Activated B cell treated with CpG ODN at 0.5 μM for 24 hours (primary cell): ENCODE measurements at regions not wholly inside any gene's neighbourhood (a gene's known extent, or its start where the extent isn't known, plus 50 kb on each side); places are given as distances from the start of the nearest gene placed in this dataset.

Experiments used
- ATAC-seq: fragments of 200-7000 bp; cut with Tn5 transposase; one replicate; pipeline ENCODE4 v1.10.0; 2021; ENCODE audit warnings: low read depth, mild to moderate bottlenecking, moderate library complexity
- CTCF ChIA-PET: fragments of 350-600 bp; sonication (Branson Sonifier 250); formaldehyde crosslinking; loops from one replicate; lab custom pipeline; 2021; ENCODE audit warnings: antibody characterized with exemption; lab: Charles Lee
- POLR2A ChIA-PET: fragments of 350-600 bp; sonication (Branson Sonifier 250); formaldehyde crosslinking; loops from one replicate; lab custom pipeline; 2021; ENCODE audit warnings: antibody characterized with exemption; lab: Charles Lee
- DNase-seq: peaks from one replicate; pipeline ENCODE4 v3.0.0; 2022
- H3K27ac Mint-ChIP-seq: one replicate; pipeline ENCODE4 v1.8.0; 2020; ENCODE audit warnings: mixed read lengths
- H3K27me3 Mint-ChIP-seq: one replicate; pipeline ENCODE4 v1.8.0; 2021; ENCODE audit warnings: mixed read lengths
- H3K36me3 Mint-ChIP-seq: one replicate; pipeline ENCODE4 v1.8.0; 2021; ENCODE audit warnings: low read depth, mixed read lengths
- H3K4me1 Mint-ChIP-seq: one replicate; pipeline ENCODE4 v1.8.0; 2021; ENCODE audit warnings: mixed read lengths
- H3K4me3 Mint-ChIP-seq: one replicate; pipeline ENCODE4 v1.8.0; 2020; ENCODE audit warnings: mild to moderate bottlenecking, mixed read lengths
- H3K9me3 Mint-ChIP-seq: one replicate; pipeline ENCODE4 v1.8.0; 2020; ENCODE audit warnings: mixed read lengths
- intact Hi-C: fragments of 100-400 bp; cut with micrococcal nuclease; formaldehyde crosslinking; loops from one replicate; pipeline ENCODE4 v1.15.1; 2024
- TF ChIP-seq, protein P1 (sequence below): fragments of 200-600 bp; IDR thresholded peaks from one replicate; pipeline ENCODE4 v1.8.0; 2022; ENCODE audit warnings: antibody characterized with exemption, mild to moderate bottlenecking

GRCh38 chr14:66293533-66294105, 192.6 kb upstream of the CCDC196 start:
- Mint-ChIP-seq H3K4me1 (no peaks in the 10 kb centered on the region), H3K27me3 (peaks cover 4% of the 10 kb centered on the region), H3K27ac (no peak overlapping the region), H3K36me3 (no peaks in the 10 kb centered on the region), H3K9me3 (no peaks in the 10 kb centered on the region), H3K4me3 (no peak overlapping the region)
- no peak for ATAC-seq
- POLR2A ChIA-PET: no interaction called here
- TF ChIP-seq, protein P1, sequence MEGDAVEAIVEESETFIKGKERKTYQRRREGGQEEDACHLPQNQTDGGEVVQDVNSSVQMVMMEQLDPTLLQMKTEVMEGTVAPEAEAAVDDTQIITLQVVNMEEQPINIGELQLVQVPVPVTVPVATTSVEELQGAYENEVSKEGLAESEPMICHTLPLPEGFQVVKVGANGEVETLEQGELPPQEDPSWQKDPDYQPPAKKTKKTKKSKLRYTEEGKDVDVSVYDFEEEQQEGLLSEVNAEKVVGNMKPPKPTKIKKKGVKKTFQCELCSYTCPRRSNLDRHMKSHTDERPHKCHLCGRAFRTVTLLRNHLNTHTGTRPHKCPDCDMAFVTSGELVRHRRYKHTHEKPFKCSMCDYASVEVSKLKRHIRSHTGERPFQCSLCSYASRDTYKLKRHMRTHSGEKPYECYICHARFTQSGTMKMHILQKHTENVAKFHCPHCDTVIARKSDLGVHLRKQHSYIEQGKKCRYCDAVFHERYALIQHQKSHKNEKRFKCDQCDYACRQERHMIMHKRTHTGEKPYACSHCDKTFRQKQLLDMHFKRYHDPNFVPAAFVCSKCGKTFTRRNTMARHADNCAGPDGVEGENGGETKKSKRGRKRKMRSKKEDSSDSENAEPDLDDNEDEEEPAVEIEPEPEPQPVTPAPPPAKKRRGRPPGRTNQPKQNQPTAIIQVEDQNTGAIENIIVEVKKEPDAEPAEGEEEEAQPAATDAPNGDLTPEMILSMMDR: no peak
- DNase-seq: no peak
- CTCF ChIA-PET: no interaction called here
- intact Hi-C loops: no loop called here

GRCh38 chr14:66295386-66295785, 190.8 kb upstream of the CCDC196 start:
- peaks cover 5% of the 10 kb centered on the region for H3K9me3 Mint-ChIP-seq
- ATAC-seq (no peak), DNase-seq (no peak)
- ChIA-PET POLR2A (no interaction called here), CTCF (no interaction called here)
- H3K36me3 Mint-ChIP-seq: no peaks in the 10 kb centered on the region
- H3K4me3 Mint-ChIP-seq: no peak overlapping the region
- no peaks in the 10 kb centered on the region for H3K4me1 Mint-ChIP-seq
- H3K27ac Mint-ChIP-seq: no peak overlapping the region
- intact Hi-C loops: no loop called here
- TF ChIP-seq, protein P1: no peak
- peaks cover 4% of the 10 kb centered on the region for H3K27me3 Mint-ChIP-seq

DNA sequence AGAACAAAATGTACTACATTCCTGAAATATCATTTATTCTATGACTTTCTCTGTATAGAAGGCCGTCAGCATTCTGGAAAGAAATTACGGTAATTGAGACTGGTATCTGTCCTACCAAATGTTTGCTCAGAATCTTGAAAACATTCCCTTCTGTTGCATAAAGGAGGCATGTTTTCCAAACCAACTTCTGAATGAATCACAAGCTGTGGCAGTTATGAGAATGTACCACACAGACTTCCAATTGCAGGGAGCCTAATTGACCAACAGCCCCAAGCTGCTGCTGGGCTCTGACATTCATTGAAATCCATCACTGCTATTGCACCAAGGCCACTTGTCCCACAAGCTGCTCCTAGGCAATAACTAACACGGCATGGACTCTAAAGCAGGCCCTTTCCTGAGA, 185.3 kb upstream of the CCDC196 start:
- Mint-ChIP-seq H3K9me3 (peaks cover 12% of the 10 kb centered on the region), H3K27ac (no peak overlapping the region), H3K36me3 (no peaks in the 10 kb centered on the region), H3K27me3 (no peaks in the 10 kb centered on the region), H3K4me3 (no peak overlapping the region), H3K4me1 (no peaks in the 10 kb centered on the region)
- ChIA-PET CTCF (no interaction called here), POLR2A (no interaction called here)
- ATAC-seq: no peak
- intact Hi-C loops: no loop called here
- no peak for DNase-seq
- TF ChIP-seq, protein P1: no peak

DNA sequence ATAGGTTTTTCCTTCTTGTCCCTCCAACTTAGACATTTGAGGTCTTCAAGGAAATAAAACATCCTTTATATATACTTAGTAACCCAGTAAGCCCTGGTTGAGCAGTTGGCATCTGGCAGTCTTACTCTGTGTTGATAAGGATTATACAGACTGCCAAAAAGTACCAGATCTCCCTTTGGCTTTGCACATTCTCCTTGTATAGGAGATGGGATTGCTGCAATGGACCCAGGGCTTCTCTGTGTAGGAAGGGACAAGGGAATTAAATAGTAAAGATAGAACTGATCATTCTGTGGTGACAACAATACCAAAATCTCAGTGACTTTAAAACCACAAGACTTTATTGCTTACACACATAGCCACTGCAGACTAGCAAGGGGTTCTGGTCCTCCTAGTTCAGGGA, 180.1 kb upstream of the CCDC196 start:
- ChIA-PET CTCF (no interaction called here), POLR2A (no interaction called here)
- H3K4me1 Mint-ChIP-seq: no peaks in the 10 kb centered on the region
- TF ChIP-seq, protein P1: no peak
- intact Hi-C loops: no loop called here
- H3K36me3 Mint-ChIP-seq: no peaks in the 10 kb centered on the region
- ATAC-seq (no peak), DNase-seq (no peak)
- peaks cover 12% of the 10 kb centered on the region for H3K9me3 Mint-ChIP-seq
- no peak overlapping the region for H3K4me3 Mint-ChIP-seq
- H3K27me3 Mint-ChIP-seq: no peaks in the 10 kb centered on the region
- no peak overlapping the region for H3K27ac Mint-ChIP-seq

GRCh38 chr14:66311058-66311457, 175.1 kb upstream of the CCDC196 start:
- no peaks in the 10 kb centered on the region for H3K27me3 Mint-ChIP-seq
- H3K4me3 Mint-ChIP-seq: no peak overlapping the region
- H3K9me3 Mint-ChIP-seq: peaks cover 6% of the 10 kb centered on the region
- DNase-seq (no peak), ATAC-seq (no peak)
- TF ChIP-seq, protein P1: no peak
- H3K27ac Mint-ChIP-seq: no peak overlapping the region
- POLR2A ChIA-PET: no interaction called here
- intact Hi-C loops: no loop called here
- H3K4me1 Mint-ChIP-seq: no peaks in the 10 kb centered on the region
- no peaks in the 10 kb centered on the region for H3K36me3 Mint-ChIP-seq
- CTCF ChIA-PET: no interaction called here
